IMR-90 (cell line): ENCODE measurements at regions not wholly inside any gene's neighbourhood (a gene's known extent, or its start where the extent isn't known, plus 50 kb on each side); places are given as distances from the start of the nearest gene placed in this dataset.

Experiments used
- ATAC-seq: fragments of 200-7000 bp; cut with Tn5 transposase; 2 replicates; pipeline ENCODE4 v1.9.1; 2020; ENCODE audit warnings: low read depth, mild to moderate bottlenecking, moderate library complexity
- BruUV-seq: library from RNA; stranded (reverse); fragments of 400-500 nt; replicated peaks from 2 replicates; lab custom pipeline; 2021; lab: Mats Ljungman, UMichigan
- CTCF ChIA-PET: fragments of 300-600 bp; formaldehyde crosslinking; extraction: SDS; loops from one replicate; lab custom pipeline; 2021; ENCODE audit warnings: antibody characterized with exemption; lab: Yijun Ruan, JAX
- POLR2A ChIA-PET: fragments of 300-600 bp; sonication (Branson Sonifier 250); formaldehyde crosslinking; loops from one replicate; lab custom pipeline; 2022; ENCODE audit warnings: antibody characterized with exemption; ENCODE audit not compliant: unreplicated experiment; lab: Charles Lee
- DNase-seq: peaks from one replicate; pipeline ENCODE4 v3.0.0; 2013
- H2AFZ ChIP-seq: replicated peaks from 2 replicates; pipeline ENCODE3; 2013; ENCODE audit warnings: low read length, mild to moderate bottlenecking; ENCODE audit not compliant: poor library complexity
- H2AK5ac ChIP-seq: 2 replicates; pipeline ENCODE4 v1.6.1; 2013; ENCODE audit warnings: low read depth, low read length, inconsistent platforms
- H2AK9ac ChIP-seq: replicated peaks from 2 replicates; pipeline ENCODE3; 2013; ENCODE audit warnings: mild to moderate bottlenecking, low read depth, low read length, moderate library complexity; ENCODE audit not compliant: poor library complexity
- H2BK120ac ChIP-seq: 2 replicates; pipeline ENCODE4 v1.6.1; 2013; ENCODE audit warnings: low read depth, low read length, inconsistent platforms
- H2BK15ac ChIP-seq: 3 replicates; pipeline ENCODE4 v1.6.1; 2013; ENCODE audit warnings: low read depth, low read length, inconsistent platforms
- H2BK20ac ChIP-seq: 2 replicates; pipeline ENCODE4 v1.6.1; 2013; ENCODE audit warnings: low read depth, mild to moderate bottlenecking, inconsistent platforms, low read length, moderate library complexity
- H2BK5ac ChIP-seq: 2 replicates; pipeline ENCODE4 v1.6.1; 2013; ENCODE audit warnings: mild to moderate bottlenecking, low read depth, low read length, inconsistent platforms; ENCODE audit not compliant: poor library complexity, severe bottlenecking
- H3K14ac ChIP-seq: replicated peaks from 2 replicates; pipeline ENCODE4 v1.6.1; 2013; ENCODE audit warnings: low read depth, low read length, inconsistent platforms
- H3K18ac ChIP-seq: 2 replicates; pipeline ENCODE4 v1.6.1; 2013; ENCODE audit warnings: low read depth, low read length, control low read depth
- H3K23ac ChIP-seq: 2 replicates; pipeline ENCODE4 v1.6.1; 2013; ENCODE audit warnings: low read depth, low read length, inconsistent platforms
- H3K27ac ChIP-seq: 2 replicates; pipeline ENCODE4 v1.5.1; 2013; ENCODE audit warnings: mild to moderate bottlenecking, control low read depth, low read length; ENCODE audit not compliant: insufficient read depth
- H3K27me3 ChIP-seq: 2 replicates; pipeline ENCODE4 v1.6.1; 2013; ENCODE audit warnings: low read length; ENCODE audit not compliant: control insufficient read depth, insufficient read depth
- H3K36me3 ChIP-seq: 2 replicates; pipeline ENCODE4 v1.6.1; 2013; ENCODE audit warnings: low read length, mixed read lengths; ENCODE audit not compliant: control insufficient read depth, insufficient read depth
- H3K4ac ChIP-seq: 2 replicates; pipeline ENCODE4 v1.6.1; 2013; ENCODE audit warnings: low read depth, low read length, inconsistent platforms
- H3K4me1 ChIP-seq: 2 replicates; pipeline ENCODE4 v1.6.1; 2013; ENCODE audit warnings: low read length, mixed read lengths; ENCODE audit not compliant: control insufficient read depth, insufficient read depth
- H3K4me2 ChIP-seq: 2 replicates; pipeline ENCODE4 v1.6.1; 2013; ENCODE audit warnings: low read depth, mild to moderate bottlenecking, control low read depth, low read length, moderate library complexity
- H3K4me3 ChIP-seq: 2 replicates; pipeline ENCODE4 v1.5.1; 2013; ENCODE audit warnings: low read depth, mild to moderate bottlenecking, control low read depth, low read length, moderate library complexity; ENCODE audit not compliant: insufficient read depth
- H3K56ac ChIP-seq: 2 replicates; pipeline ENCODE4 v1.6.1; 2013; ENCODE audit warnings: low read length, inconsistent platforms; ENCODE audit not compliant: insufficient read depth; ENCODE audit errors: extremely low read depth
- H3K79me1 ChIP-seq, 2 experiments: 2 replicates each; pipeline ENCODE4 v1.6.1; 2013; ENCODE audit warnings: low read length in 2 of 2, inconsistent platforms in 1 of 2, low read depth in 1 of 2
- H3K9ac ChIP-seq: 2 replicates; pipeline ENCODE4 v1.6.1; 2013; ENCODE audit warnings: low read depth, low read length, control low read depth
- H3K9me1 ChIP-seq: 2 replicates; pipeline ENCODE4 v1.6.1; 2013; ENCODE audit warnings: low read length, inconsistent platforms; ENCODE audit not compliant: insufficient read depth
- H3K9me3 ChIP-seq: 2 replicates; pipeline ENCODE4 v1.6.1; 2013; ENCODE audit warnings: low read length; ENCODE audit not compliant: control insufficient read depth, insufficient read depth
- H4K20me1 ChIP-seq: 2 replicates; pipeline ENCODE4 v1.6.1; 2013; ENCODE audit warnings: low read length, inconsistent platforms; ENCODE audit not compliant: insufficient read depth
- H4K5ac ChIP-seq: 2 replicates; pipeline ENCODE4 v1.6.1; 2013; ENCODE audit warnings: mild to moderate bottlenecking, low read depth, low read length, control low read depth
- H4K8ac ChIP-seq, 2 experiments: 2 replicates each; pipeline ENCODE4 v1.6.1; 2013; ENCODE audit warnings: low read depth in 2 of 2, low read length in 2 of 2, control low read depth in 1 of 2, inconsistent platforms in 1 of 2
- H4K91ac ChIP-seq: 2 replicates; pipeline ENCODE4 v1.6.1; 2013; ENCODE audit warnings: low read depth, low read length, inconsistent platforms; ENCODE audit not compliant: insufficient read depth
- ELK1 ChIP-seq: fragments of 150-350 bp; IDR thresholded peaks from 2 replicates; pipeline ENCODE4 v1.6.1; 2016; ENCODE audit warnings: low read depth, mild to moderate bottlenecking, low read length, moderate library complexity, borderline replicate concordance
- RCOR1 ChIP-seq: IDR thresholded peaks from 2 replicates; pipeline ENCODE4 v1.6.1; 2012; ENCODE audit warnings: mild to moderate bottlenecking, low read length, improper control_type of control experiment; ENCODE audit not compliant: insufficient replicate concordance
- WGBS, 2 experiments: methylation state at CpG; one replicate each; pipeline versions ENCODE4 v1.1.5 to v1.1.7; 2013; ENCODE audit warnings: missing lambda C conversion rate in 2 of 2; ENCODE audit not compliant: insufficient read length in 1 of 2; ENCODE audit errors: extremely low coverage in 2 of 2; 5-methylcytosine and 5-hydroxymethylcytosine counted together
- dilution Hi-C: fragments of 300-500 bp; cut with HindIII; formaldehyde crosslinking; loops from one replicate; pipeline ENCODE4 v1.14.3; 2018; ENCODE audit warnings: low sequenced_read_pairs; ENCODE audit not compliant: unreplicated experiment
- in situ Hi-C: fragments of 300-500 bp; cut with MboI; formaldehyde crosslinking; loops from 3 replicates; pipeline ENCODE4 v1.14.3; 2019; ENCODE audit warnings: low sequenced_read_pairs, inconsistent platforms, mixed read lengths
- intact Hi-C: fragments of 100-400 bp; cut with micrococcal nuclease; formaldehyde crosslinking; loops from 2 replicates; pipeline ENCODE4 v1.10.0; 2022
- TF ChIP-seq, protein P1 (sequence below): fragments of 150-350 bp; IDR thresholded peaks from 2 replicates; pipeline ENCODE4 v1.6.1; 2017; ENCODE audit warnings: mild to moderate bottlenecking, antibody characterized with exemption, low read length, low read depth

DNA sequence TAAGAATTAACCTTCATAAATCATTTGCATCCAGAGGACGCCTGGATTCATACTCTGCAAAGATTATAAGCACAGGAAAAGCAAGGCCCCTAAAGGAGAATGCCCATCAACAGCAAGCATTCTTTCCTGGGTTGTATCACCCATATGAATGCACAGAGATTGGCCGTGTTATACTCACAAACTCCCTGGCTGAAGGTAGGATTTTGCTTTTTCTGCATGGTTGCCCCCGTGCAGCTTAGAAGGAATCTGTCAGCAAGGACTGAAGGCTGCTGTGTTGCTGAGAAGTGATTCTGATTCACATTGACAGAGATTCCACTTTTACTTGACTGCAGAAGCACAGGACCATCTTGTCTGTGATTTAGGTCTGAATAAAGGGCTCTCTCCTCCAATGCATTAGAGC lies 283.0 kb downstream of the LRRIQ3 start:
- Histone ChIP-seq H3K27ac (no peak overlapping the region), H2BK15ac (no peak overlapping the region), H2AK5ac (no peak overlapping the region), H4K91ac (no peak overlapping the region), H3K56ac (no peak overlapping the region), H3K9me1 (no peaks in the 10 kb centered on the region), H3K36me3 (no peaks in the 10 kb centered on the region), H4K8ac (no peak overlapping the region), H2BK20ac (no peak overlapping the region), H2BK5ac (no peak overlapping the region), H3K14ac (no peak overlapping the region), H3K4me3 (no peak overlapping the region), H2AK9ac (no peak overlapping the region), H3K18ac (no peak overlapping the region), H3K9ac (no peak overlapping the region), H2AFZ (no peak overlapping the region), H3K79me1 (no peaks in the 10 kb centered on the region), H3K4me1 (no peaks in the 10 kb centered on the region), H3K27me3 (no peaks in the 10 kb centered on the region), H3K4me2 (no peak overlapping the region), H3K9me3 (peaks cover 7% of the 10 kb centered on the region), H2BK120ac (no peak overlapping the region), H3K23ac (no peak overlapping the region), H4K5ac (no peak overlapping the region), H3K4ac (no peak overlapping the region), H4K20me1 (no peaks in the 10 kb centered on the region)
- no TSS peak for BruUV-seq
- intact Hi-C loops (no loop called here), dilution Hi-C loops (no loop called here), in situ Hi-C loops (no loop called here)
- DNase-seq (no peak), ATAC-seq (no peak)
- ChIA-PET POLR2A (no interaction called here), CTCF (no interaction called here)
- no peak for TF ChIP-seq ELK1
- TF ChIP-seq, protein P1, sequence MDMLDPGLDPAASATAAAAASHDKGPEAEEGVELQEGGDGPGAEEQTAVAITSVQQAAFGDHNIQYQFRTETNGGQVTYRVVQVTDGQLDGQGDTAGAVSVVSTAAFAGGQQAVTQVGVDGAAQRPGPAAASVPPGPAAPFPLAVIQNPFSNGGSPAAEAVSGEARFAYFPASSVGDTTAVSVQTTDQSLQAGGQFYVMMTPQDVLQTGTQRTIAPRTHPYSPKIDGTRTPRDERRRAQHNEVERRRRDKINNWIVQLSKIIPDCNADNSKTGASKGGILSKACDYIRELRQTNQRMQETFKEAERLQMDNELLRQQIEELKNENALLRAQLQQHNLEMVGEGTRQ = no peak
- no peak for TF ChIP-seq RCOR1
- WGBS, 2 experiments = no CpG with 5 or more reads among the region's 3 CpGs
